Epithelial cell of proximal tubule (primary cell): ENCODE measurements at regions not wholly inside any gene's neighbourhood (a gene's known extent, or its start where the extent isn't known, plus 50 kb on each side); places are given as distances from the start of the nearest gene placed in this dataset.

Source experiments
- DNase-seq: peaks from one replicate; pipeline ENCODE4 v3.0.0-alpha.2; 2011; ENCODE audit warnings: low read depth
- H3K4me3 ChIP-seq: 2 replicates; pipeline ENCODE4 v1.5.1; 2011; ENCODE audit warnings: low read depth, mild to moderate bottlenecking, low read length
- CTCF ChIP-seq: conservative IDR thresholded peaks from 2 replicates; pipeline ENCODE4 v1.5.1; 2012; ENCODE audit warnings: low read depth, mild to moderate bottlenecking, low read length

GRCh38 chrX:45358392-45358791 is 157.7 kb upstream of the DIPK2B start:
- TF ChIP-seq CTCF: no peak
- DNase-seq: no peak
- H3K4me3 ChIP-seq: no peak overlapping the region

GRCh38 chrX:45353456-45353855 is 152.8 kb upstream of the DIPK2B start:
- H3K4me3 ChIP-seq: no peak overlapping the region
- no peak for DNase-seq
- no peak for TF ChIP-seq CTCF

GRCh38 chrX:45352611-45353010 is 151.9 kb upstream of the DIPK2B start:
- DNase-seq: no peak
- H3K4me3 ChIP-seq: no peak overlapping the region
- TF ChIP-seq CTCF: no peak

- DNase-seq: no peak
- no peak overlapping the region for H3K4me3 ChIP-seq
- TF ChIP-seq CTCF: no peak
Observed at GRCh38 chrX:45351478-45351877, 150.8 kb upstream of the DIPK2B start.

GRCh38 chrX:45348296-45348695 is 147.6 kb upstream of the DIPK2B start:
- no peak for DNase-seq
- TF ChIP-seq CTCF: no peak

GRCh38 chrX:45347877-45348276 is 147.2 kb upstream of the DIPK2B start:
- no peak for DNase-seq
- no peak for TF ChIP-seq CTCF
- no peak overlapping the region for H3K4me3 ChIP-seq

More at GRCh38 chrX:45348296-45348695, 147.6 kb upstream of the DIPK2B start:
- H3K4me3 ChIP-seq: no peak overlapping the region

GRCh38 chrX:45344594-45344993 is 143.9 kb upstream of the DIPK2B start:
- no peak for DNase-seq
- no peak for TF ChIP-seq CTCF
- no peak overlapping the region for H3K4me3 ChIP-seq
